ENCODE measurements at regions not wholly inside any gene's neighbourhood (a gene's known extent, or its start where the extent isn't known, plus 50 kb on each side); places are given as distances from the start of the nearest gene placed in this dataset.

DNA sequence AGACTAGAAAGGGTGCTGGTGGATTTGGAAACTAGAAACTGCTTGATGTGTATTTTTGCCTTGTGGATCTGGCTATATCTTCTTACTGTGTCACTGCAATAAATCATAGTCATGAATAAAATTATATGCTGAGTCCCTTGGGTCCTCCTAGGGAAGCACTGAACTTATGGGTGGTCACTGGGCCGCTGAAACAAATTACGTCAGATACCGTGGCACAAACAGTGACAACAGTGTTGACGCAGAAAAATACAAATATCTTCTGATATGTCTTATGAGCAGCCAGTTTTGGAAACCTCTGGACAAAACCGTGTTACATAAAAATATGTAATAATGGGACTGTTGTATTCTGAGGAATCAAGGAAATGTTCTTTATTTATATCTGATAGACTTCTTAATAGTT, 260.1 kb upstream of the SORCS1 start:
- DNase-seq (ENCODE audit: low read depth in 4 of 4, low spot score in 3 of 4), result no peak

- no peak for DNase-seq (ENCODE audit: low read depth in 4 of 4, low spot score in 3 of 4)
These were observed 259.4 kb upstream of the SORCS1 start for GRCh38 chr10:107423903-107424302.

DNA sequence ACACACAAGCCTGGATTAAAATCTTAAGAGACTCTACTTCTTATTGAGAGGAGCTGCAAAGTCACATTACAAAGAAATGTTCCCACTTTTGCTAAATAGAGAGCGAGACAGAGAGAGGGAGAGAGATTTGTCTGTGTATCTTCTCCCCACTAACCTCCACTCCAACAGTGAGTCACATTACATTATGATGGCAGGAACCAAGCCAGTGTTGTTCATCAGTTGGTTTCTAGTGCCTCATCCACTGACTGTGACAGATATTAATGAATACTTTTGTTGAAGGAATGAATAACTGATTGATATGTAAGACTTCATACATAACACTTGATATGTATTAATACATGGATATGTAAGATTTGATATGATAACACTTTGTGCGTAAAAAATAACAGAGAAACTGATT, 258.2 kb upstream of the SORCS1 start:
- no peak for DNase-seq (ENCODE audit: low read depth in 4 of 4, low spot score in 3 of 4)

- no peak for DNase-seq (ENCODE audit: low read depth in 4 of 4, low spot score in 3 of 4)
These were observed 255.7 kb upstream of the SORCS1 start for GRCh38 chr10:107420196-107420595.

- DNase-seq (ENCODE audit: low read depth in 4 of 4, low spot score in 3 of 4), result no peak
These were observed 253.7 kb upstream of the SORCS1 start for GRCh38 chr10:107418085-107418806.

GRCh38 chr10:107417446-107417845, 252.9 kb upstream of the SORCS1 start:
- DNase-seq (ENCODE audit: low read depth in 4 of 4, low spot score in 3 of 4), result no peak

DNA sequence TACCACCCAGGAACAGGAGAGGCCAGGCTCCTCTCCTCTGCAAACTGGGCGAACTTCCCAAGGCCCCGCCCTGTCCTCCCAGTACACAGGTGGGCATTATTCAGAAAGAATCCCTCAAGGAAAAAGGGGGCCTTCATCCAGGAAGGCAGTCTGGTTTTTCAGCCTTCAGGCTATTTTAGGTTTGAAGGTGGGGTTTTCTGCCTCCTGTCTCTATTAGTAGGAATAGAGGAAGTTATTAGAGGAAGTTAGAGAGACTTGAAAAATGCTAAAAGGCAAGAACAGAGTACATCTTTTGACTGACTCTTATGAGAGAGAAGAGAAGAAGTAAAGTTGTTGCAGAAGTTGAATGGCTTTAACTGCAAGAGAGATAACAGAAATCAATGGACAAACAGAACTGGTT, 250.9 kb upstream of the SORCS1 start:
- no peak for DNase-seq (ENCODE audit: low read depth in 4 of 4, low spot score in 3 of 4)

DNA sequence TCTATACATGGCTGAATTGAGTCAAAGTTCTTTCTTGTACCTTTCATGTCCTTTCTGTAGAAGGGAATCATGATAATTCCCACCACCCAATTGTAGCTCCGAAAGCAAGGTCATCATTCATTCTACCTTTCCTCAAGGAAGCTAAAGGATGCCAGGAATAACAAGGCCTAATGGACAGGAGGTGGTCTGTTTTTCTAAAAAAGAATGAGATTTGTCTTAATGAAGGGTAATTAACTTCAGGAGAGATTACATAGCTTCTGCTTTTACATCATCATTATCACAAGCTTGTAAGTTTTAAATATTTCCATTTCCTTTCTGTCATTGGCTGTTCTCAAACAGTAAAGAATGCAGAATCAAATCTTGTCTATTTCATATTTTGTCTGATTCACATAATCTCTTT, 249.5 kb upstream of the SORCS1 start:
- no peak for DNase-seq (ENCODE audit: low read depth in 4 of 4, low spot score in 3 of 4)

DNA sequence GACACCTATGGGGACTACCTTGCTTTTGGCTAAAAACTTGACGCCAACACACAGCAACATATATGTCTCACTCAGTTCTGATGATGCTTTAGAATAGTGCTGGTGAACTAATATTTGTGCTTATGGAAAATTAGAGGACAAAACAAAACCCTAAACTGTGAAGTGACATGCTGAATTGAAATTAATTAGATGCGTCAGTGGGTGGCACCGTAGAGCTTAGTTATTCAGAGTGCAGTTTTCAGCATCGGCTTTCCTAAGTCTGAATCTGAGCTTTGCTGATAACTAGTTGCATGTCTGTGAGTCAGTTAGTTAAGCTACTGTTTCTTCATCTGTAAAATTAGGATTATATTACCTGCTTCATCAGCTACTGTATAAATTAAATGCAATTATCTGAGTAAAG, 245.0 kb upstream of the SORCS1 start:
- DNase-seq (ENCODE audit: low read depth in 4 of 4, low spot score in 3 of 4), result peak in 2 of 4 donors; percentile 13 to 23

GRCh38 chr10:107398115-107398514, 233.6 kb upstream of the SORCS1 start:
- DNase-seq (ENCODE audit: low read depth in 4 of 4, low spot score in 3 of 4), result no peak

DNA sequence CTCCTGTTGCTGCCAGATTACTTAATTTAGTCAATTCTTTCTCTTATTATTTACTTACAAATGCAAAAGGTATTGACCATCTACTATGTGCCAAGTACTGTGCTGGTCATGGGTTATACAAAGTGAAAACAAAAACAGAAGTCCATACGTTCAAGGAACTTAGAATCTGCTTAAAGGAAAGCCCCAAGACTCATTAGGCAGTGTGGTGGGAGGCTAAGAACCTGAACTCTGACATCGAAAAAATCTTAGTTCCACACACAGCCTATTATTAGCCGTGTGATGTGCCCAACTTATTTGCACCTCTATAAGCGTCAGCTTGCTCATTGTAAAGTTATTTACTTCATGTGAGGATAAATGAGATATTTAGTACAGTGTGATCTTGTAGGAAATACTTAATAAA, 227.4 kb upstream of the SORCS1 start:
- DNase-seq (ENCODE audit: low read depth in 4 of 4, low spot score in 3 of 4), result no peak

DNA sequence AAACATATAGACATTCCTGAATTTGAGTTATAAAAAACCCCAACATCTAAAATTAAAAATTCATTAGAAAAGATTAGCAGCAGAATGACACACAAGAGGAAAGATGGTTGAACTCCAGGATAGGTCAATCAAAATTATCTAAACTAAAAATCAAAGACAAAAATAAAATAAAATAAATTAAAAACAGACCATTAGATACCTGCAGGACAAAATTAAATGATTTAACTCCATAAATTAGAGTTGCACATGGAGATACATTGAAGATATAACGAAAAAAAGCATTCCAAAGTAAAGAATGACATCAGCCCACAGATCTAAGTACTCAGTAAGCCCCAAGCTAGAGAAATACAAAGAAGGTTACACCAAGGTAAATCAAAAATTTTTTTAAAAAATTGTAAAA, 226.1 kb upstream of the SORCS1 start:
- DNase-seq (ENCODE audit: low read depth in 4 of 4, low spot score in 3 of 4), result no peak

DNA sequence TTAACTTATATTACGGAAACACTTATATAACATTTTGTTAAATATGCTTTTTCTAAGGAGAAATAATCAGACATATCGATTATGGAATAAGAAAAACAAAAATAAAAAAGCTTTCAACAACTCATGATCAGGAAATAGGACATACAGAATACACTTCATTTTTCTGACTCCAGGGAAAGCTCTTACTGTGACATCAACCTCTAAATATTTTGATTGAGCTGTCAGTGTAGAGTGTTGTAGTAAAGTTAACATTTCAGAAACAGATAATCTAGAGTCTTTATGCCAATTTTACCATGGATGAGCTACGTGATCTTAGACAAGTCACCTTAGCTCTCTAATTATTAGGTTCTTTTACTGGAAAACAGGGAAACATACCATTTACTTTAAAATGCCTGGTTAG, 218.9 kb upstream of the SORCS1 start:
- no peak for DNase-seq (ENCODE audit: low read depth in 4 of 4, low spot score in 3 of 4)

- no peak for DNase-seq (ENCODE audit: low read depth in 4 of 4, low spot score in 3 of 4)
These were observed 215.1 kb upstream of the SORCS1 start for GRCh38 chr10:107379601-107380000.

DNA sequence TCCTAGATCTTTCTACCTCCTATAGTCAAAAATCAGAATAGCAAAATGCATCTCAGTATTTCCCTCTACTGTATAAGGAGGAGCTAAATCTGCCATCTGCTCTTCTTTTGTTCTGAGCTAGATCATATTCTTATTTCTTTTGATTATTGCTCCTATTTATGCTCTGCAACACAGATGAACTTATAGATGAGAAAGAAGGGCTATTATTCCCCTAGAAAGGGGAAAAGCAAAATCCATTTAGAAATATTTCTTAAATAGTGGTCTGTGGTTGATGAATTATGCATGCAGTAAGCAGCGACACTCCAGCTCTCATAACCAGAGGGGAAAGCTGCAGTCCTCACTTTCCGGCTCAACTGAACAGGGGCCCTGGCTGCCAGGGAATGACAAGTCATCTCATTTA, 207.3 kb upstream of the SORCS1 start:
- DNase-seq (ENCODE audit: low read depth in 4 of 4, low spot score in 3 of 4), result no peak

- DNase-seq (ENCODE audit: low read depth in 4 of 4, low spot score in 3 of 4), result no peak
These were observed 200.4 kb upstream of the SORCS1 start for GRCh38 chr10:107364872-107365271.

GRCh38 chr10:107362306-107362705, 197.8 kb upstream of the SORCS1 start:
- no peak for DNase-seq (ENCODE audit: low read depth in 4 of 4, low spot score in 3 of 4)

DNA sequence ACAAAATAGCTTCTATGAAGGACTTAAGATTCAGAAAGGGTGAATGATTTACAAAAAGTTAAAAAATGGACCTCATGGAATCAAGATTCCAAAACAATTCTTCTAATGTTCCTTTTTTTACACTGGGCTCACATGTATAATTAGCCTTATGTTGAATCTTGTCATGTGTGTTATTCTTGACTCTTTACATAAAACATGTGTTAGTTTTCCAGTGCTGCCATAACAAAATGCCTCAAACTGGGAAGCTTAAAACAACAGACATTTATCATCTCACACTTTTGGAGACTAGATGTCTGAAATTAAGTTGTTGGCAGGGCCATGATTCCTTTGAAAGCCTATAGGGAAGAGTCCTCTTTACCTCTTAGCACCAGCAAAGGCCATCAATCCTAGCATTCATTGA, 192.5 kb upstream of the SORCS1 start:
- DNase-seq (ENCODE audit: low read depth in 4 of 4, low spot score in 3 of 4), result no peak

DNA sequence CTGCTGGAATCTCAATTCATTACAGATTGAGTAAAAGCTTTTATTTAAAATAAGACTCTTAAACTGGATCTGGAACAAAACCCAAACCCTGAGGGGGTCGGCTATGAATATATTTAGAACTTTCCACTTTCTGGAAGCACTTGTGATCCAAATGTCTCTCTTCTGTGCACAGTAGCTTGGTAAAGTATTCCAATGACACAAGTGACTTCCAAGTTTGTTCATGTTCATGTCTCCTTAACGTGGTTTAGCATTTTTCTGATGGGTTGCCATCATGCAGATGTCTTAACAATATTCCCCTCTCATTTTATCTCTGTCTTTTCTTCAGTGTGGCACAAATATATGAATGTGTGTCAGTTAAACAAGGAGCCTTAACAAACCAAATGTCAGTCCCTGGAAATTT, 191.9 kb upstream of the SORCS1 start:
- DNase-seq (ENCODE audit: low read depth in 4 of 4, low spot score in 3 of 4), result no peak

- DNase-seq (ENCODE audit: low read depth in 4 of 4, low spot score in 3 of 4), result no peak
These were observed 178.2 kb upstream of the SORCS1 start for GRCh38 chr10:107342711-107343110.

GRCh38 chr10:107341281-107341680, 176.8 kb upstream of the SORCS1 start:
- no peak for DNase-seq (ENCODE audit: low read depth in 4 of 4, low spot score in 3 of 4)

- DNase-seq (ENCODE audit: low read depth in 4 of 4, low spot score in 3 of 4), result no peak
These were observed 175.8 kb upstream of the SORCS1 start for GRCh38 chr10:107340326-107340725.

GRCh38 chr10:107336061-107336460, 171.6 kb upstream of the SORCS1 start:
- DNase-seq (ENCODE audit: low read depth in 4 of 4, low spot score in 3 of 4), result no peak
